ENCODE measurements at regions not wholly inside any gene's neighbourhood (a gene's known extent, or its start where the extent isn't known, plus 50 kb on each side); places are given as distances from the start of the nearest gene placed in this dataset.

DNA sequence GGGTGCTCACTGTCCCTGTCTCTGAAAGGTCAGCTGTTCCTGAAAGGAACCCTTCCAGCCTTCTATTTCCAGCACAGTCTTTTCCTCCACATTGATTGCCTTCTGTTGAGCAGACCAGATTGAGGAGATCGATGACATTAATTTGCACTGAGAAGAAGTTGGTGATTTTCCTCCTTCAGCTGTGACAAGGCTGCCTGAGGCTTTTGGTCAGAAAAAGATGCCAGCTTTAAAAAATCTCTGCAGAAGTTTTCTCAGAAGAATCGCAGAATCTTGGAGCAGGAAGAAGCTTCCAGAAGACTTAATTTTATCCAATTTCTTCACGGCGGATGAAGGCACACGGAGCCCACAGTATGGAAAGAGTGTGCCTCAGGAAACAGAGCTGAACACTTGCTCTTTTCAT, 112.8 kb downstream of the FAM43A start:
- FAIRE-seq: no peak
- DNase-seq (ENCODE audit: extremely low spot score, insufficient read length, low read depth): no peak

DNA sequence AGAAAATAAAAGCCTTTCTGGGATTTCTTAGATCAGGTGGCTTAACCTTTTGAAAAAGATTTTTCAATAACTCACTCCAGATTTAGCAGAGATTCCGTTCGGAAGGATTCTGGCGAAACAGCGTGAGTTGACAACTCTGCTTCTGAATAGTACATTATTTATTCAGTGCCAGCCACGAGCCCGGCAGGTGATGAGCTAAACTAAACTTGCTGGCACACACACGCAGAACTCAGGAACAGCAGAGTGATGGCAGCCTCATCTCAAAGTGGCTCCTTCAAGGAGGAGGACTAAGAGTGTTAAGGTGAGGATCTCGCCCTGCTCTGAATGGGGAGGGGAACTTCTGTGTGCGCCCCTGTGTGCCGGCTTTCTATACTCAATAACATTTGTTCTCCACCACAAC, 114.3 kb downstream of the FAM43A start:
- no peak for DNase-seq (ENCODE audit: extremely low spot score, insufficient read length, low read depth)
- FAIRE-seq: no peak

DNA sequence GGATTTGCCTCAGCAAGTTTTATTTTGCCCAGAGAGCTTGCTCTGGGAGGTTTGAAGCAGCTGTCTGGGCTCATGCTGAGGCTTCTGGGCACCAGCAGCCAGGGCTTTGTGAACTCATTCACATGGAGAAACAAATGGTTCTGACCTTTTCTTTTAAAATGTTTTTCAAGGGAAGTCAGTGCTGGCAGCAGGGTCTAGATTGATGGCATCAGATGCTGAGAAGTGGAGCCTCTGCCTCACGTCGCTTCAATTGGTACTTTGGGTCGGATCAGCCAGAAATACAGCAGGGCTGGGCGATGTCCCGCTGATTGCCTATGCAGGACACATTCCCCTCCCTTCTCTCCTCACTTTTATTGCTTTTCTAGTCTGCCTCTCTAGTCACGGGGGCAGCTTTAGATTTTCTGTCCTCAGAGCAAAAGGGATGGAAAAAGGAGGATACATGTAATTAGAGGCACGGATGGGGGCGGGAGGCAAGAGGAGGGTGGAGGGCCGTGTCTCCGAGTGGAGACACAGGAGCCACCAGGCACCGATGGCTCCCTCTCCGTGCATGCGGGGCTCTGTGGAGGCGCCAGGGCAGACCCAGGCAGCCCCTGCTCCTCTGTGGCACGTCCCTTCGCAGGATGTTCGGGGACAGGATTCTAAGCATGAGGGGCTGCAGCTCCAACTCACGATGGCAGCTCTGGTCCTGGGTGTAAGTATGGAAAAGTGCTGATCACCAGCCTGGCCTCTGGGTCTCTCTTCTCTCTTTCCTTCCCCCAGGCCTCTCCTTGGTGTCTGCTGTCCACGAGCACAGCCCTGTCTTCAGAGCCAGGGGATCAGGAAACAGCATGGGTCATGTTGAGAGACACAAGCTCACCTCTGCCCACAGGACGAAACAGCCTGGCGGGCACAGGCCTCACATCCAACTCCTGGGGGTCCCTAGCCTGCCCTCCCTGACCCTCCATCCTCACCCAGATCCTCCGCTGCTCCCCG, 116.1 kb downstream of the FAM43A start:
- FAIRE-seq (no peak), DNase-seq (ENCODE audit: extremely low spot score, insufficient read length, low read depth) (no peak)

DNA sequence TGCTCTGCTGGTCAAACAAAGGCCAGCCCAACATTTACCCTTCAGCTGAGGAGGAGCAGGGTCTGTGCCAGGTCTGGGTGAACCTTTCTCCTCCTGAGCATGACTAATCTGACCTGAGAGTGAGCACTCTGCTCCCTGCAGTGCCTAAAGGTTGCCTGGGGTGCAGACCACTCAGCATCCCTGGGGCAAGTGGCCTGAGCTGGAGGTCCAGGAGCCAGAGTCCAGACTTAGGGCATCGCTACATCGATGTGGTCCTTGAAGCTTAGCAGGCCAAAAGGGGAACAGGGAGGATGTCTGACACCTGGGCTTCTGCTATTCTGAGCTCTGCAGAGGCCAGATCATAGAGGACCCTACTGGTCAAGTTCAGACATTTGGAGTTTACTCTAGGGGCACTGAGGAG, 119.1 kb downstream of the FAM43A start:
- FAIRE-seq (no peak), DNase-seq (ENCODE audit: extremely low spot score, insufficient read length, low read depth) (no peak)

DNA sequence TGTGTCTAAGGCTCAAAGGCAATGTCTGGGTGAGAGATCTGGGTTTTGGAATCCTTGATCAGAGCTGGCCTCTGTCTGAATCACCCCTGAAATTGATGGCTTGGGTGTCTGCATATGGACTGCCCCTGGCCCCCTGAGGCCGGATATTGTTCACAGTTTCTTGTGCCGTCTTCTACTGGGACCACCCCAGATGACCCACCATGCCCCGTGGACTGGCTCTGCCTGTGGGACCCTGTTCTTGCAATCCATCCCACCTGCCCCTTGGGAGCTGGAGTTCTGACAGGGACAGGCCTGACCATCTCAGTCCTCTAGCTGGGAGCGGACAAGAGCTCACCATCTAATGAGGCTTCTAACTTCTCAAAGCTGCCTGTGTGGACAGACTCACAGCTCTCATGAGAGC, 119.9 kb downstream of the FAM43A start:
- DNase-seq (ENCODE audit: extremely low spot score, insufficient read length, low read depth) (no peak), FAIRE-seq (no peak)

DNA sequence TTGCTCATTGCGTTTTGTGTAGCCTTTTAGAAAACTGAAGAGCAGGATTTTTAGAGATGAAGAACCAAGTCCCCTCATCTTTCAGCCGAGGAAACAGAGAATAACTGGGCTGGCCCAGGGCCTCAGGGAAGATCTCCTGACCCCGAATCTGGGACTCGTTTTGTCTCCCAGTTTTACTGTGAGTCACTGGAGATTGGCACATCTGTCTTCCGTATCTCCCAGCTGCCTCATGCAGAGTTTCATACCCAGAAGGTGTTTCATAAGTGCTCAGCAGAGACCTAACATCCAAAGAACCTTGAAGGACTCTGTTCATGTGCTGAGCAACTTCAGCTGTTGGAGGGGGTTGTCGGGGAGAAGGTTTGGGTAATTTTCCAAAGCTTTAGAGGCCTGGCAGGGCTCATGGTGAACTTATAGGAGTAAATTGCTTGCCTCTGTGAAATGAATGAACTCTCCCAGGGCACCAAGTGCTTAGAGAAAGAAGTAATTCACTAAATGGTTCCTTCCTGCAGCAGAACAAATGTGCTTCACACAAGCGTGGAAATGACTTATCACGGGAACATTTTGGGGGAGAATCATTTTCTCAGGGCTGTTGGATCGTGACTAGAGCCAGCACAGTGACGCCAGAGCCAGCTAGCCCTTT, 121.4 kb downstream of the FAM43A start:
- no peak for DNase-seq (ENCODE audit: extremely low spot score, insufficient read length, low read depth)
- FAIRE-seq: no peak

DNA sequence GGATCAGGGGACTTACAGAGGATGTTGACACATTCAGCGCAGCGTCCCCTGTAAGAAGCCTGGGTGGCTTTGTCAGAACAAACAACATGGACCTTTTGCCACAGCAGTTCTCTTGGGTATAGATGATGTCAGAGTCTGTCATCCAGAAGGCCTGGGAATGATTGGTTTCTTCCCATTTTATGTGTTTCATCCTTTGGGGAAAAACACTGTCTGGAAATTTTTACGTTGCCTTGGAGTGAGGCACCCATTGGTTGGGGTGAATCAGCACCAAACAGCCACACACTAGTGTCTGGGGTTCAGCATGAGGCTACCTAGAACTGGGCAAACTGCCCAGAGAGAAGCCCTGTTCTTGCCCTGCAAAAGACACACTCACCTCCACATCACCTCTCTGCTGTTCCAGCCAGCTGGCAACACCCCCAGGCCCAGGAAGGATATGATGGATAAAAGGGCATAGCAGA, 123.0 kb downstream of the FAM43A start:
- DNase-seq (ENCODE audit: extremely low spot score, insufficient read length, low read depth): no peak
- FAIRE-seq: no peak

DNA sequence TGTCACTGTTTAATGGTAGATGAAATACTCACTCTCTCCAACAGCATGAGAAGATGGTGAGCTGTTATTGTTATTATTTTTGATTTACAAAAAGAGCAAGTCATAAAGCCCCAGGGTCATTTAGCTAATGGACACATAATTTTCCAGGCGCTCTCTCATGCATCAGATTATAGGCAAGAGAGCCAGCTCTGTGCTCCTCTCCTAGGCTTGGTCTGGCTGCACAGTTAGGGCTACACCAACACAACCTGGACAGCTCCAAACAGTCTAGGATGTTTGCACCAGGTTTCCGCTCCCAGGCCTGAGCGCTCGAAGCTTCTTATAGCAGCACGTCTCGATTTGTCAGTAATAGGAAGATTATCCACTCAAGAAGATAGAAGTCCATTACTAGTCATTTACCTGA, 123.7 kb downstream of the FAM43A start:
- no peak for DNase-seq (ENCODE audit: extremely low spot score, insufficient read length, low read depth)
- no peak for FAIRE-seq

DNA sequence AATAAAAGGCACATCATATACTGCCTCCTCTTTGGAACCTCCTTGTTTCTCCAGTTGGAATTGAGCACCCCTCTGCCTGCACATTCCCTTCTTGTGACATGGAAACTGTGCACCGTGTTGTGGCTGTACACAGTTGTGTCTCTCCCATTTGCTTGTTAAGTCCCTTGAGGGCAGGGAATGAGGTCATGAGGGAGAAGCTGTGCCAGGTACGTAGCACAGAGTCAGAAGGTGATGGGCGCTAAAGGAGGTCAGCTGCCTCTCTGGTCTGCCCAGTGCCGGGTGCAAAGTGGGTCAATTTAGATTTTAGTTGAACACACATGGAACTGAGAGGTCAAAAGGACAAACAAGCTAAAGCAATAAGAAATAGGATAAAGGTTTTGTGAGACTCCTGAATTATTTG, 124.4 kb downstream of the FAM43A start:
- DNase-seq (ENCODE audit: extremely low spot score, insufficient read length, low read depth) (no peak), FAIRE-seq (no peak)

DNA sequence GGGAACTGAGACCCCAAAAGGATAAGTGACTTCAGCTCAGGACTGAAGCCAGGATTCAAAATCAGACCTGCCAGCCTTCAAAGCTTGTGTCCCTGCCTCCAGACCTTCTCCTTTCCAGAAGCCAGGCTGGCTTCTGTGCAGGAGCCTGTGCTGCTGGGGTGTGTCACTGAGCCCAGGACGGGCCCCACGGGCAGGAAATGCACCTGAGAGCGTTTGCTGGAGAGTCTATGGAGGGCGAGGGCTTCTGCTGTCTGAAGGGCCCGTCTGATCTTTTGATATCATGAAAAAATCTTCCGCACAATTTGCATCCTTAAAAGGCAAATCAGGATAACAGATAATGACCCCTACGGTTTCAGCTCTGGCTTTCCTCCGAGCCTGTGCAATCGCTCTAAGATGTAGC, 125.4 kb downstream of the FAM43A start:
- no peak for DNase-seq (ENCODE audit: extremely low spot score, insufficient read length, low read depth)
- no peak for FAIRE-seq

DNA sequence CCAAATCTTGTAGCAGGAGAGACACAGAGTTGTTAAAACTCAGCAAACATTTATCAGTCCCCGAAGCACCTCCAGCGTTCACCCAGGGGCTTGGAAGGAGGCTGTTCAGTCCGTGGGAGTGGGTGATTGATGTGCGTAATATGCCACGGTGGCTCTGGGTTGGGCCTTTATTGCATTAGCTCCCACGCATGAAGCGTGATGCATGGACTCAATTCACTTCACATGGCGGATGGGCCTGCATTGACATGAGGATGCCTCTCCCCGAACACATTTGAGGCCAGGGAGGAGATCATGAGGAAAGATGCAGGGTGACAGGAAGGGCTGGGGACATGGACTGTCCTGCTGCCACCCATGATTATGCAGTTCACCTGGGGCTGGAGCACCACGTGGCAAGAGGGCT, 126.5 kb downstream of the FAM43A start:
- DNase-seq (ENCODE audit: extremely low spot score, insufficient read length, low read depth): no peak
- FAIRE-seq: no peak

DNA sequence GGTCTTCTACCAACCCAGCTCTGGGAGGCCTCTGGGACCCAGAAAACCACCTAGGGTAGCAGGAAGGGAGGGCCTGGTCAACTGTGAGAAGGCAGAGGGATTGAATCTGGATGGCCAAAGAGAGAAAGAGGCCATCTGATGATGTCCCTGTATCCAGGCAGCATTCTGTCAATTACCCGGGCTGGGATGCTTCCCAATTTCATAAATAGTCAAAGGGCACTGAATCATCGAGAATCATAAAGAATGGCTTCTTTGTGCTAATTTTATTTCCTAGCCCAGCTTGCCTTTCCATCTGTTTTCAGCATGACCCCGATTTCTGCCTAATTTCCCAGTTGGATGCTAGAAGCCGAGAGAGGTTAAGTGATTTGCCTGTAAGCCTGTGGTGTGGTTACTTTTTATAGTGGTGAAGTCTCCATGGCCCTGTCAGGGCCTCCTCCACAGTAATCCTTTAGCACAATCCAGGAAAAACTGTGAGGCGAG, 129.2 kb downstream of the FAM43A start:
- DNase-seq (ENCODE audit: extremely low spot score, insufficient read length, low read depth): no peak
- FAIRE-seq: no peak

DNA sequence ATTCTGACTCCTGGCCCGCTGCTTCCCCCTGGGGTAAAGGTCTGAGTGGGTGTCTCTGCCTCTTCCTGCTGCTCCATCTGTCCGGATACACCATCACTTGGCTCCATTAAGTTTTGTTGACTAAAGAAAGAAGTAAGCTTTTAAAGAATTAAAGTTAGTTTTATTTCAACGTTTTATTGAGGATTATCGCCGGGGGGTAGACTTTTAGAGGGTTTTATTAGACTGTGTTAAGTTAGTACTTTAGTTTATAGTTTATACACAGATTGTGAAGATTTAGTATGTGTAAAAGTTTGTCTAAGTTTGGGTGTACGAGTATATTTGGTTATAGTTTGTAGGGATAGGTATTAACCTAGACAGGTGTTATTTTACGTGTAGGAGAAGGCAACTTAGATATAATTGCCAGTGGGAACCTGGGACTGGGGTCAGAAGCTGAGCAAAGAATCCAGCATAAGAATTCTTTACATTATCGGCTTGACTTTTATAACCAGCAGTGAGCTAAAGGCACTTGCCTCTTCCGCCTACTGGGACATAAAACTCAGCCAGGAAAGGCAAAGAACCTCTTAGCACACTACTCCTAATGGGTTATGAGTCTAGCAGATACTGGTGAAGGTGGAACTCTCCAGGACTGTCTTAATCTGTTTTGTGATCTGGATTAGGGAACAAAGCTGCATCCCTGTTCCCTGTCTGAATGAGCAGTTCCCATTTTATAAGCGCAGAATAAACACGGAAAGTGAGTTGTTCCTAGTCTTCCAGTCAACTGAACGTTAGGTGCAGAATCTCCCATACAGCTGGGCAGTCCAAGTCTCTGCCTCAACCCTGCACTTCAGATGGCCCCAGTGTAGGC, 131.3 kb downstream of the FAM43A start:
- DNase-seq (ENCODE audit: extremely low spot score, insufficient read length, low read depth) (no peak), FAIRE-seq (no peak)

DNA sequence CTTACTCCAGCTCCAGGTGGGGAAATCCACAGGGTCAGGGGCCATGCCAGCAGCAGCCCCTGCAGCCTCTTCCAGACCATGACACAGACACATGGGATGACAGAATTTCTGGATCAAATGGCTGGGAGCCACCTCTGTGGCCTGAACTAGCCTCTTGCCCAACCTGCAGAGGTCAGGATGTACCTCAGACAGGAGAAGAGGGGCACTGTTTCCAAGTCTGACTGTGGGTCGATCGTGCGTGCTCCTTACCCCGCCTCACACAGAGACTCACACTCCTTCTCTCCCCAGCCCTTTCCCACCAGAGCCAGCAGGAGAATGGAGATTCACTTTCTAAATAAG, 131.9 kb downstream of the FAM43A start:
- FAIRE-seq: no peak
- DNase-seq (ENCODE audit: extremely low spot score, insufficient read length, low read depth): no peak

DNA sequence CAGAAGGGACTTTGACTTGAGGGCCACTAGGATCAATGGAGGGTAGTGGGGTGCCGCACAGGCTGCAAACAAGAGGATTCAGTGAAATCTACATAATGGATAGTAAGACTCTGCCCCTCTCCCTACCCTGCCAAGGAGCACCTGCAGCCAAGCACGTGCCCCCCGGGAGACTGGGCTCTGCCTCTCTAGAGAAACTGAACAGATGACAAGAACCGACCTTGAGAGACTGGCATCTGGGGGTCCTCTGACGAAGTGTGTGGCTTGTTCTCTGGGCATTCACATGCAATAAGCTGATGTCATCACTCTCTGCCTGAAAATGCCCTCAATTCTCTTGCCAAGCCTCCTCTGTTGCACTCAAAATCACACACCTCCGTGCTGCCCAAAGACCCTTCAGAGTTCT, 132.3 kb downstream of the FAM43A start:
- DNase-seq (ENCODE audit: extremely low spot score, insufficient read length, low read depth) (no peak), FAIRE-seq (no peak)

DNA sequence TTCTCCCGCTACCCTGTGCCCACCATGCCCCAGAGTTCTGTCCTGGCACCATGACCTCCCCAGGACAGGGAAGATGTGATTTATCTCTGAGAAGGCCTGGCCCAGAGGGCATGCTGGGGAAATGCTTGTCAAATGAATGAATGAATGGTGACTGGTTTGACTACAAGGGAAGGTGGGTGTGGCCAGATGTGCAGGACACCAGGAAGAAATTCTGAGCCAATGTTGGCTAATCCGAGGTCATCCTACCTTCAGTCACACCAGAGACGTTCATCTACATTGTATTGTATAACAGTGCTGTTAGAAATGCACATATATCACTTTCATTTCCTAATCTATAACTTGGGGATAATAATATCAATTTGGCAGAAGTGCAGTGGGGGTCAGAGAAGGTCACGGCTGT, 138.4 kb downstream of the FAM43A start:
- no peak for DNase-seq (ENCODE audit: extremely low spot score, insufficient read length, low read depth)
- no peak for FAIRE-seq

DNA sequence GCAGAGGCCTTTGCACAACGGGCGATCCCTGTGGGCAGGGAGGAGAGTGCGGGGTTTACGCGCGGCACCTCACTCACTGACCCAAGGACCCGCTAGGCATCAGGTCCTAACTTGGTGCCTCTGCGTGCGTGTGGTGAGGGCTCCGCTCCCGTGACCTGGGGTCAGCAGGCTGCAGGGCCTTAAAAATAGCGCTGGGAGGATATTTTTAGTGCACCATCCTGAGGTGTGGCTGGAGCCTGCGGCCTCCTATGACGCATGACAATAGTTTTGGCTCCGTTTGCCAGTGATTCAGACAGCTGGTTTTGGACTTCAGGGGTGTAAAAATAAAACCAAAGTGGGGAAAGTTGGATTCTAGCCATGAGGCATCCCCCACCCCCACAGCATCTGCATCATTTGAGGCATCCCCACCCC, 139.0 kb downstream of the FAM43A start:
- FAIRE-seq (no peak), DNase-seq (ENCODE audit: extremely low spot score, insufficient read length, low read depth) (no peak)

DNA sequence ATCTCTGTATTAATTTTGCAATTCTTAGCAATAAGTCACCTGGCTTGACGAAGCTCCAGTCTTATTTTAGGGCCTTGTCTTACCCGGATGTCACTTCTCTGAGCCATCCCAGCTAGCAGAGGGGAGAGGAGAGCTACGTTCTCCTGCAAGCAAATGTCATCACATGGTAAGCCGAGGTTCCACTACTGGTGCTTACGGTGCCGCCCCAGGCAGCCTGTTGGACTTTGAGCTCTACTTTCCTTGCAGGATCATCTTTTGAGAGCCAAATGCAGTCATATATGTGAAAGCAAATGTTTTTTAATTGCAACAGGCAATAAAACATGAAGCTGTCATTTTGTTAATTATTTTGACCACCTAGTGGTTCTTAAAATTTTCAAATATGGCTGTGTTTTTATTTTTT, 140.9 kb downstream of the FAM43A start:
- FAIRE-seq (no peak), DNase-seq (ENCODE audit: extremely low spot score, insufficient read length, low read depth) (no peak)

DNA sequence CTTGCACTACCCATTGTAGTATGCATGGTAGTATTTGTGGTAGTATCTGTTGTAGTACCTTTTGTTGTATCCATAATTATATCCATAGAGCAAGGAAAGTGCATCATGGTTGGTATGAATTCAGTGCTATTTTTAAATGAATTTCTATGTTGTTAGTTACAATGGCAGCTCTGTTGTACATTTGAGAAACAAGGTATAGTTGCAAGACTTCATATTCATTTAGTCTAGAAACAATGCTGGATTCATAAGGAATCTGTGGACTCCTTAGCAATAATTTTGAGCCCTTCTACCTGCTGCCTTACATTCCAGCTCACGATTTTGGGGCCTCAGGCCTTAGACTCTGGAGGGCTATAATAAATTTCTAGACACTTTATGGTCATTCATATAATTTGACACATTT, 141.8 kb downstream of the FAM43A start:
- FAIRE-seq (no peak), DNase-seq (ENCODE audit: extremely low spot score, insufficient read length, low read depth) (no peak)

DNA sequence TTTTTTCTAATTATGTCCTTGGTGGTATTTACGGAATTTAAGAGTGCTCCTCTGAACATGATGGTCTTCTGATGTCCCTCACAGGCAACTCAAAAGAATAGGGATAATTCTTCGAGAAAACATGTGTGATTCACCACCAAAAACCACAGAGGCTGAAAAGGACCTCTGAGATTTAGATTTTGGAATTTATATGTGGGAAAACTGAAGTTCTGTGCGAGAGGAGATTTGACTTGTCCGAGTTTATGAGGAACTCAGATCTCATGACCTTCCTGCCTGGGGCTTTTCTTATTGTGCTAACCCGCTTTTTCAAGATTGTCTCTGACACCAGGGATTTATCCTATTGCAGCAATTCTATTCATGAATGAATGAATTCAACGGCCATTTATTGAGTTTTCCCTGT, 142.4 kb downstream of the FAM43A start:
- no peak for FAIRE-seq
- DNase-seq (ENCODE audit: extremely low spot score, insufficient read length, low read depth): no peak

DNA sequence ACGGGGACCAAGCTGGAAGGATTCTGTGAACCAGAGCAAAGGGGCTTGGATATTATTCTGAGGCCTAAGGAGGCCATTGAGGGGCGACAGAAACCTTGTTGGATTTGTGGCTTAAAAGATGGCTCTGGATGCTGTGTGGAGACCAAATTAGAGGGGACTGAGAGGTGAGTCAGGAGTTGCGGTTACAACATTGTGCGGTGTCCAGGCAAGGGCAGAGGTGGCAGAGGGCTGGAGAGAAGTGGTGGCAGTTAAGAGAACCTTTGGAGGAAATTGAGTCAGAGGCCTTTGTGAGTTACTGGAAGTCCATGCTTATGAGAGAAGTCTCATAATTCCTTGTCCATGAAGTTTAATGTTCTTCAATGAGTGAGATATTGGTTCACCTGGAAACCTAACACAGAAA, 143.2 kb downstream of the FAM43A start:
- DNase-seq (ENCODE audit: extremely low spot score, insufficient read length, low read depth): no peak
- FAIRE-seq: no peak

Data from GM18507 (cell line).